GM18520 (cell line): ENCODE measurements at regions not wholly inside any gene's neighbourhood (a gene's known extent, or its start where the extent isn't known, plus 50 kb on each side); places are given as distances from the start of the nearest gene placed in this dataset.

Experiments
- ATAC-seq: cut with Tn5 transposase; IDR thresholded peaks from one replicate; pipeline ENCODE4 v1.9.1; 2021; ENCODE audit not compliant: unreplicated experiment

- ATAC-seq: peak; percentile 25
Measured at GRCh38 chr14:34931206-34931605, 51.6 kb upstream of the SRP54 start.

- peak; percentile 56 for ATAC-seq
Measured at GRCh38 chr14:34930591-34931091, 52.2 kb upstream of the SRP54 start.

- ATAC-seq: no peak
Measured at GRCh38 chr14:34926552-34926951, 51.4 kb upstream of the BAZ1A start.
